Hematopoietic multipotent progenitor cell treated with erythropoietin and hydrocortisone succinate and interleukin-3 and kit ligand, for 17 days (in vitro differentiated cells): ENCODE measurements at regions not wholly inside any gene's neighbourhood (a gene's known extent, or its start where the extent isn't known, plus 50 kb on each side); places are given as distances from the start of the nearest gene placed in this dataset.

Source experiments
- DNase-seq: peaks from one replicate; pipeline ENCODE4 v3.0.0-alpha.2; 2015; ENCODE audit warnings: low spot score

DNA sequence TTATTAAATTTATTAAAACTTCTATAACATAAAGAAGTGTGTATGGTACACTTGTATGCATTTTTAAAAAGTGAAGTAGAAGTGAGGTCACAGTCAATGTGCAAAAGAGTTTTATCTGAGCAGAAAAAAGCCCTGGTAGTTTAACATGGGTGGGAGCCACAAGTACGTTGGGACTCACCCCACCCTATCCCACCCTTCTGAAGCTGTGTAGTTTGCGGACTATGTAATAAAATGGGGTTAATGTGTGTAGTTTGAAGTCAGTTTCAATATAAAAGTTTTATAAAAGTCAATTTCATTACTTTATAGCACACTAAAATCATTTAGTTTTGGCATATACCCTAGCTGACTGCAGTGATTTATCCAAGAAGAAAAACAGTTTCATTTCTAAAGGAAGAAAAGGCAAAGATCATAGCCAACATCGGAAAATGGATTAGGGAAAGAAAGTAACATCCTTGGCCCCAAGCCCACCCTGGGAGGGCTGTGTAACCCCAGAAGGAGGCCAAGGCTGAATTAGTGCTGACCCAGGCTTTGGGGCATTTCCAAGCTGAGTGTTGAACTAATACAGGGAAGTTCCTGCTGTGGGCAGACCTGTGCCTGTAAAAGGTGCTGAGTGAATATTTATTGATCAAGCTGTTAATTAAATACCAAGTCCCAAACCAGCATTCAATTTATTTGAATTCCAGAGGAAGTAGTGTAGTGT lies 398.6 kb upstream of the ADAMTSL1 start:
- no peak for DNase-seq

DNA sequence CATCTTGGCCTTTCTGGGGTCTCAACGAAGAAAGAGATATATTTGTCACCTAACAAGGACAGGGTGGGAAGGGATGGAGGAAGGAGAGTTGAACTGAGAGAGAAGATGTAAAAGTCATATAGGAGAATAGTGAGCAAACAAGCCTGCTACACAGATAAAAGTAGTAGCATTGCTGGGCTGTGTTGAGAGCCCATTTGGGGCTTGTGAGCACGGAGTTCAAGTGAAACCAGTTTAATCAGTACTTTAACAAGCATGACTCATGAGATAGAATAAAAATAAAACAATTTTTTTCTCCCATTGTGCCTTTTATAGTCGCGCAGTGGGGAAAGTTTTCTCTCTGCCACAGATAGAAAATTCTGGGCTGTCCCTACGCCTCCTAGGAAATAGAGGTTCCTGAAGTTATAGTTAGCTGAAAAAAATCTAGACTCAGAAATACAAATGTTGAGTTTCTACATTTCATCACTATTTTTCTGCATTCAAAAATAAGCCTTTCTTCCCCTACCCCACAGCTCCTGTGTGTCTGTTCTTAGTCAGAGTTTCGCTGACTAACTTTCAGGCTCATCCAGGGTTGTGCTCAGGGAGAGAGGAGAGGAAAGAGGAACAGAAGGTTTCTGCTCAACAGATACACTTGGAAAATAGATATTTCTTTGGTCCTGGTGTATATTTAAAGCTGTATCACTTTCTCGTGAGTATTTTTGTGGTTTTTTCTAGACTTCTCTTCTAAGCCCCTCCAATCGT lies 395.8 kb upstream of the ADAMTSL1 start:
- no peak for DNase-seq

DNA sequence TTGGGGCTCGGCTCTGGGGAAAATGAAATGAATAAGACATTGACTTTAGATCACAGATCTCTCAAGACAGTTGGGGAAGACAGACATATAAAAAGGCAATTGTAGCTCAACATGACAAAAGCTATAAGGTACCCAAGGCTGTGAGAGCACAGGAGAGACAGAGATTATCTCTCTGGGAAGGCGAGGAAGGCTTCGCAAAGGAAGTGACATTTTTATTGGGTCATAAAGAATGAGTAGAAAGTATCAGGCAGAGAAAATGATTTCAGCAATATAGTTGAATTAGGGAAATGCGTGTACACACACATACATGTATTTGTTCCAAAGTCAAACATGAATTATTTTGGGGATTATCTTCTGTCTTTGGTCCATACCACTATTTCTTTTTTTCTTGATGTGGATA lies 381.8 kb upstream of the ADAMTSL1 start:
- no peak for DNase-seq

DNA sequence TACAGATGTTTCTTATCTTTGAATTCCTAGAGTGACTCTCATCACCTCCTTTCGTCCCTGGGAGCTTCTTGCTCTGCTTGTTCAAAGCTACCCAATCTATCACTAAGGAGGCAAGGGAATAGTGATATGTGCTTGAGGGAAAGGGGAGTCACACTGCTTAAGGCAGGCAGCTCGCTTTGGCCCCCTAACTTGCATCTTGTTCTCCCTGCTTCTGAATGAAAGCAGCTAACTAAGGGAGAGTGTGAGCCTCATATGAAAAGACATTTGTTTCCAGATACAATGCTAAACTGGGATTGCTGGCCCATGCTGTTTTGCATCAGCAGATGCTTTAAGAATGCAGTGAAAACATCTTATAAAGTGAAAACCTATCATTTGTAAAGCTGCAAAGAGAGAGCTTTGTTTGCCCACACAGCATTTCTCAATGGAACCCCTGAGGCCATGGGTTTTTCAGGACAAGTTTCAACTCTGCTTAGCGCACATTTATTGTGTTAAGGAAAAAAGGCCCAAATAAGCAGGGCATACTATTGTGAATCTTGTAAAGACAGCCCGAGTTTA lies 367.9 kb upstream of the ADAMTSL1 start:
- no peak for DNase-seq

DNA sequence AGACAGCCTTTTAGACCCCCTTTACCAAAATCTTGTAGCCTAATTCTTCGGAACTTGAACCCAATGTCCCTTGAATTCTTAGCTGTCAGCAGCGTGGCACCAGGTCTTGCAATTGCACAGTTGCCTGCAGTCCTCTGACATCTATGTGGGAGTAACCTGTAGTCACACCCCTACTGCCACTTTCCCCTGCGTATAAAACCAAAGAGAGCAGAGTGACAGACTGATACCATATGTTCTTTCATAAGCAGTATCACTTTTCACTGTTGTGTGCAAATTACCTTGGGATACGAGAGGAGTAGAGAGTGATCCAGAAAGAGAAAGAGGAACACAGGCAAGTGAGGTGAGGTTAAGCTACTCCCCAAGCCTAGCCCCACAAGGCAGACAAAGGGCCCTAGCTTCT lies 364.3 kb upstream of the ADAMTSL1 start:
- DNase-seq: no peak

DNA sequence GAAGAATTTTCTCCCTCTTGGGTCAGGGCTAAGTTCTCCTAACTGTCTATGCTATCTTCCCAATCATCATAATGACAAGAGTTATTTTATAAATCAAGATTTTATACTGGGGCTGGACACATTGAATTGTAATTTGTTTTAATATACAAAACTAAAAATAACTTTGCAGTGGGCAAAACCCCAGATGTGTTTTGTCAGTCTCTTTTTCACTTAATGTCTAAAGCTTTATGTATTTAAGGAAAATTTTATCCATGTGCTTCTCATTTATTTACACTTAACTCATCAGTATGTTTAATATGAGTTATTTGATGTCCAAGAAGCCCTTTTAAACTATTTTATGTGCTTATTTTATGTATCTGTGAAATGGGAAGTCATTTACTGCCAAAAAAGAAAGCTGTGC lies 362.8 kb upstream of the ADAMTSL1 start:
- no peak for DNase-seq

DNA sequence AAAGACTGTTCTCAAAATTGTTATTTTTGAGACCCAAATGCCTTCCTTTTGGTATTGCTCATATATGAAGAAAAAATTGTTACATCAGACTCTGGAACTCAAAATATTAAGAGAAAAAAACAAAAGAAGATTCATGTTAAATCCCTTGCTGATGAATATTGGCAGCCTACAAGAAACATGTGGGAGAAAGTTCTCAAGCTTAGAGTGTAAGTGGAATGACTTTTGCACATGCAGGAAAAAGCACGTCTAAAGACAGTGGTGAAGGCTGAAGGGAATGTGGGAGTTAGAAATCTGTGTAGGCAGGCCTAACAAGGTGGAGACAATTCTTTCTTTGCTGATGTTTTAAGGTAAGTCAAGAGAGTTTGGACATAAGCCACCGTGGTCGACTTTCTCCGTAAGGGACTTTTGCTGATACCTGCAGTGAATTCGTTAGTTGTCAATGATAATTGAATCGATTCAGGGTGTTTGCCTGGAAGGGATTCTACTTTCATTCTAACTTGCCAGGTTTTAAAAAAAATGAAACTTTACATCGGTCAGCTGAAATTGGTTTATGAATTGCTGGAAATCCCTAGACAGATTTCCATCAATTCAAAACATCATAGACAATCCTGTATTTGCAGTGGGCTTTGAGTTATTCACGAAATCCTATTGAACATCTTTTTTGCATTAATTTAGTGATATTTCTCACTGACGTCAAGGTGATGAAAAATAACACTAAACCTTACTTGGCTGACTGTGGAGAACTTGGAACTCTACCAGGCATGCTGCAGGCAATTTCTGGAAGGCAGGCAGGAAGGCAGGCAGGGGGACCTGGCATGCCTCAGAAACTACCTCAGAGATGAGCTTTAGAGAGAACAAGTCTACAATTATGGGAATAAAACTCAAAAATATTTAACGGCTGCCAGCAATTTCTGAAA lies 359.1 kb upstream of the ADAMTSL1 start:
- DNase-seq: no peak

DNA sequence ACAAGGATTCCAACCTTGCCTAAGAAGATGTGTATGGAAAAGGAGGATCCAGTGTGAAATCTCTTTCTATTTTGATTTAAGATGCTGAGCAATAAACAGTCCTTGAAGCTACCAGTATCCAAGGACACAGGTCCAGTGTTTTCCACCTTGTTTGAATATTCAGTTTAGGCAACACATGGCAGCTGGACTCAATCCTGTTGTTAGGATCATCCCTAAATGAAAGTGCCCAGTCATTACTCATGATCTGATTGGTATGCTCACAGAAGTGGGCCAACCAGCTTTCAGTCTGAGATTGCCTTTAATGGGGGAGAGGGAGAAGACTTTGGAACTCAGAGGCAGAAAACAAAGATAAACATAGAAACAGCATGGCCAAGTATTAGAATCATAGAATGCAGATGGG lies 355.7 kb upstream of the ADAMTSL1 start:
- DNase-seq: no peak

DNA sequence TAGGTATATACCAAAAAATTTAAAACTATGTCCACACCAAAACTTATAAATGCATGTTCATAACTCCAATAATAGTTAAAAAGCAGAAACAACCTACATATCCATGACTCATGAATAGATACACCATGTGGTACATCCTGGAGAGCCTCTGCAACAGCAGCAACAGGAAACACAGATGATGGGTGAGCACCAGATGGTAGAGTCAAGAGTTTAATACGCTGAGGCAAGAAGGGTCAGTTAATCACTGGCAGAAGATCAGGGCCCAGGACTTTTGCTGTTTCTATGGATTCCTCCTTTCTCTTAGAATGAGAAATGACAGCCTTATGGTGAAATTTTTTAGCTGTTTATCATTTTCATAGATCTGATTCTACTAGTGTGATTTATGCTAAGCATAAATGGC lies 351.8 kb upstream of the ADAMTSL1 start:
- DNase-seq: no peak

DNA sequence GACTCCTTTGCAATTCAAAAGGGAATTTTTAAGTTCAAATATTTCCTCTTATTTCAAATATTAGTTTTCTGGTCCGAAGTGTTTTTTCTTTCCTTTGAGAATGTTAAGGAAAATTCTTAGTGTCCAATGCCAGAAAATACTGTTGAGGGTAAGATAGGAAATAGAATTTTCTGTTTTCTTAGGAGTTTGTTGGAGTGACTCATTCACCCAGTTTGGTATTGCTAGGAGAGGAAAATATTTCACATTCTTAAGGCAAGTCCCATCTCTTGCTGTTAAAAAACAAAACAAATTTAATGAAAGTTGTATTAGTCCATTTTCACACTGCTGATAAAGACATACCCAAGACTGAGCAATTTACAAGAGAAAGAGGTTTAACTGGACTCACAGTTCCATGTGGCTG lies 349.2 kb upstream of the ADAMTSL1 start:
- DNase-seq: no peak

DNA sequence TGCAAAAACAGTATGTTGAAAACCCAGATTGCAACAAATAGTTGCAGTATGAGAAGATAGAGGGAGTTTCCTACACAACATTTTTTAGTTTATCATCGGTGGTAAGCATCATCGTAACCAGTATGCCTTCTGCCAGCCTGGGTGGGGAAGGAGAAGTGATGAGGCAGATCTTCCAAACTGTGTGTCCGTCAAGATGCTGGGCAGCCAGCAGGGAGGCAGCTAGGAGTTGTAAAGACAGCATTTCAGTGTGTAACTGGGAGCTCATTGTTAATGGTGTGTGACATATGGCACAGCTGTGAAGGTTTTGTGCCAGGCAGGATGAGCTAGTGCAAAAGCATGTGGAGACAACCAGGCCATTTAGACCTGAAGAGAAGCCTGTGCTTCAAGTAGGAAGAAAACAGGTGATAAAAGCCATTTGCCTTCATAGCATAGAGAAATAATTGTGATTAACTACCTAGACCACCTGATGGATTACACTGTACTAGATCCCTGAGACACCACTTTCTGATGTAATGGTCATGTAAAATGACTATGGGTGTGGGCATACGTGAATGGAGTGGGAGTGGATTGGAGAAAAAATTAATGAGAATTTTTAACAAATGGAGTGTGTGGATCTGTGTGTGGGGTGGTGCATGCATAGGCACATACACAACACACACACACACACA lies 347.0 kb upstream of the ADAMTSL1 start:
- no peak for DNase-seq

DNA sequence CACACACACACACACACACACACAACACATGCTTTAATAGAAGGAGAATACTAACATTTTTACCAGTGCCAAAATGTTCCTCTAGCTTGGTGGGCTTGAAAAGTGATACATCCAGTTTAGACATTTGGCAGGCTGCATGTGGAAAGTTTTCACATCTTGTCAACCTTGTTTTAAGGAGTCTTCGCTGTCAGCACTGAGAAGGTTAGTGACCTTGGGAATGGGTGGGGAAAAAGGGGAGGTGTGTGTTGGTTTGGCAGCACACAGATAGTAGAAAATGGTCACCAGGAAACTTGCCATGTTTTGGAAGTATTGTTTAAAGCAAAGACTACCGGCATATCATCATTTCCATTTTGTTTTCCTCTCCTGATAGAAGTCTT lies 346.5 kb upstream of the ADAMTSL1 start:
- no peak for DNase-seq

DNA sequence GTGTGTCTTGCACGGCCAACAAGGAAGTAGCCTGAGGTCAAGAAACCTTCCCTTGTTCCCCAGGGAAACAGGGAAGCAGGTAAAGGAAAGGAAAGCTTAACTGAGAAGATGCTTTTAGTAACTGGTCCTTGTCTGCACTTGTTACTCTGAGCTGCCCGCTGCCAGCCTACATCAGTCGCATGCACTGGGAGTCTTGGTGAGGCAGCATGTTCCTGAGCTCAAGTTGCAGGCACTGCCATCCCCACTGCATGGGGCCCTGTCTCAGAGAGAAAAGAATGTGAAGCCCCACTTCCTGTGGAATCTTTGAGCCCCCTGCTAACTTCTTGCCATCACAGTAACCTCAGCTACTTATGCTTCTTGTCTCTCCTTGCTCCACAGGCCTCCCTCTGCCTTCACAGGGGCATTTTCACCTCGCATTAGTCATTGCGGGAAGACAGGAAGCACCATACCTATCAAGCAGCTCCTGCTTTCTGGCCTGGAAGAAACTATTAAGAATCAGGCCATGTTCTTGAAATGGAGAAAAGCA lies 344.1 kb upstream of the ADAMTSL1 start:
- no peak for DNase-seq

DNA sequence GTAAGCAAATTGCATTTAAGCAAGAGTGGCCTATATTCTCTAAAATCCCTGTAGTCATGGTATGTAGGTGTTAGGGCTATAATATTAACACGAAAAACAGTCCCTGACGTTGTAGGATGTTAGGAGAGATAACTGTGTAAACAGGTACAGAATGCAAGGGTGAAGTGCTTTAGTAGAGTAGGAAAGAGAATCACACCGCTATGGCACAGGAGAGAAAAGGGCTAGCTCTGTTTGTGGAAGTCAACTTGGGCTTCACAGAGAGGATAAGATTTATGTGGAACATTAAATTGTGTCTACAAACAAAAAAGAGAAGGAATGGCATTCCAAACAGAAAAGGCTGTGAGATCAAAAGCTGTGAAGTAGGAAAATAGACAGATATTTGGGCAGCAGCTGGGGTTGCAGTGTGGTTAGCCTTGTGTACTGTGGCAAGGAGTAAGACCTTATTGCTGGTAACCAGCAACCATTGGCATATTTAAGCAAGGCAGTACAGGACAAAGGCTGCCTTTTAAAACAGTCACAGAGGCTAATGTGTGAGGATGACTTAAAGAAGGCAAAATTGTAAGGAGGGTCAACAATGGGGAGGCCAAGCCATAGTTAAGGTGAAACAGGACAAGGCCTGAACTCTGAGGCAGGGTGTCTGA lies 337.5 kb upstream of the ADAMTSL1 start:
- DNase-seq: no peak

DNA sequence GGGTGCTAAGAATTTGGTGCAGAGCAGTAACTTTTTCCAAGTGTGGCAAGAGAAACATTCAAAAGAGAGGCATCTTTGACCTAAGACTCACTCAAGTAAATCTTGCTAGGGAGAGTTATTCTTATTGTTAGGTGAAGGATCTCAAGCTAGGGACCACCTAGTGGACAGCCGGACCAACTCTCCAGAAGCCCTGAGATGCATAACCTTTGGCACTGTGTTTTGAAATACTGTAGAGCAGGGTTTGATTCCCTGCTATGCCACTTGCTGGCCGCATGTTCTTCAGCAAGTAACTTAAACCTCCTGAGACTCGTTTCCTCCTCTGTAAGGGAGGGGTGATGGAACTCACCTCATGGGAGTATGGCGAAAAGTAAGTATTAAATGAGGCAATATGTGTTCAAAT lies 336.1 kb upstream of the ADAMTSL1 start:
- no peak for DNase-seq

DNA sequence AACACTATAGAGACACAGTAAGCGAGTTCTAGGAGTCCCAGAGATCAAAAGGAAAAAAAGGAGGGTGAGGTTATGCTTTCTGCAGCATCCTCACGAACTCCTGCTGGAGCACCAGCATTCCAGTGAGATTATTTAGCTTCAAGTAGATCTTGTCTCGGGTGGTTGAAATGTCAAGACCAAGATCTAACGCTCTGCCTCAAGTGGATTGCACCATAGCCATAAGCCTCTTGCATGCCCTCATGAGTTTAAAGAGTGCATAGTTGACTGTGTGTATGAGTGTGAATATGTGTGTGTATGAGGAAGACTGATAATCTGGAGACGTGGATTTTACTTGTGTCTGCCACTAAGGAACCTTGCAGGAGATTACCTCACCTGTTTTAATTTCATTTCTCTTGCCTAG lies 335.3 kb upstream of the ADAMTSL1 start:
- DNase-seq: no peak

DNA sequence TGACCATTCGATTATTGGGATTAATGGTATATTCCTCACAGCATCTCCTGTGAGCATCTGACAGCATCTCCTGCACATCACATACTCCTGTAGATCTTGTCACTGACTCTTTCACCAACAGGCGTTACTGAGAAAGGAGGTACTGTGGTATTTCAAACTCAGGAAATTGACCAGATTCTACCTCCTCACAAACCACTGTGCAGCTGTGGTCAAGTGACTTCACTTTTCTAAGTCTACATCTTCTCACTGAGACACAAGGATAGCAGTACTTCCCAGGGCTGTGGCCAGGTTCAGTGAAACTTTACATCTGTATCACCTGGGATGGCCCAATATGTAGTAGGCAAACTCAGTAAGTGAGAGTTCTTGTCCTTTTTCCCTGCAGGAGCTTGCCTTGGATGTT lies 332.3 kb upstream of the ADAMTSL1 start:
- DNase-seq: no peak

DNA sequence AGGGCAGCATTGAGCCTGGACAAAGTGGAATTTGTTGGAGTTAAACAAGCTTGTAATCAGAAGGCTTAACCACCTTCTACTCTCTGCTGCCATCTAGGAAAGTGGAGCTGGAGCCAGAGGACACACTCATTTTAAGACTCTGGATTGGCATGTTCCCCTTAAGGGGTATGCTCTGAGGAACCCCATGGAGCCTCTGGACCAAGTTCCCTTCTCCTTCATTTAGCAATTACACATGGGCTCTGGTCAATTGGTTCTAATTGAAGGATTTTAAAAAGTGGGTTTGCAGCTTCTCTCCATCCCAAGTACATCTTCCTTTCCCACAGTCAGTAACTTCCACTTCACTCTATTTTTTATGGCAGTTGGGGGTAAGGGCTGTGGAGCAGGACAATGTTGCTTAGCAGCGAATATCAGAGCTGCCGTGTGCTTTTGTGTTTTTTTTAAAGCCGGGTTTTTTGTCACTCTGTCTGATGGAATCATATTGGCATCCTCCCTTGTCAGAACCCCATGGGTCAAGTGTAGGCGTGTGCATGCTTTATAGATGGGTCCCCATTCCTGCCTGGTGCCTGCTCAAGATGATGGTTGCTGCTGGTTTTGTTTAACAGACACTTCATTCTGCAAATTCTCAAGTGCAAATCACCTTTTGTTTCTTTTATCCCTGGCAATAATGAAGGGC lies 330.7 kb upstream of the ADAMTSL1 start:
- DNase-seq: no peak

DNA sequence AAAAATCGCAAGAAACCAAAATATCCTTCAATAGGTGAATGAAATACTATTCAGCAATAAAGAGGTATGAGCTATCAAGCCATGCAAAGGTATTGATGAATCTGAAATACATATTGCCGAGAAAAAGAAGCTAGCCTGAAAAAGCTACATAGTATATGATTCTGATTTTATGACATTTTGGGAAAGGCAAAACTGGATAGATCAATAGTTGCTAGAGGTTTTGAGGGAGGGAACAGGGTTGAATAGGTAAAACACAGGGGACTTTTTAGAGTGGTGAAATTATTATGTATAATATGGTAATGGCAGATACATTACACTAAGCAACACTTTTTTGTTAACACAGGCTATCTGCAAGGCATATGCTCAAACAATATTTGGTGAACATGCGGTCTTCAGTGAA lies 327.6 kb upstream of the ADAMTSL1 start:
- DNase-seq: no peak

DNA sequence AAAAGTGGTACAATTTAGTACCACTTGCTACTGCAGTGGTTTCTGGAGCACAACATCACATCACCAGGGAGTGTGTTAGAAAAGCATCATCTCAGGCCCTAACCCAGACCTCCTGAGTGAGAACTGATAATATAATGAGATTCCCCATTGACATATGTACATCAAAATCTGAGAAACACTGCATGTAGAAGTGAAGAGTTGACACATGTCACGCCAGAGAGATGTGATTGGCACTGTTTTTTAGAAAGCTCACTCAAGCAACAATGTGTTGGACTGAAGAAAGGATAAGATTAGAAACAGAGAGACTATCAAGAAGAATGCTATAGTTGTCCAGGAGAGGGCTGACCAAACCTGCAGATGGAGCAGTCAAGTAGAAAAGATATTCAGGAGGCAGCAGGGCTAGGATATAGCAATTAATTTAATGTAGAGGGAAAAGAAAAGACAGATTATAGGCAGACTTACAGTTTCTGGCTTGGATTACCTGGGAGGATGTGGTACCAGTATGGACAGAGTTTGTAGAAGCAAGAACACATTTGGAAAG lies 324.4 kb upstream of the ADAMTSL1 start:
- DNase-seq: no peak
